AG10803 (cell line): ENCODE measurements at regions not wholly inside any gene's neighbourhood (a gene's known extent, or its start where the extent isn't known, plus 50 kb on each side); places are given as distances from the start of the nearest gene placed in this dataset.

Experiments
- DNase-seq: peaks from one replicate; pipeline ENCODE4 v3.0.0; 2010; ENCODE audit warnings: low read depth
- H3K4me3 ChIP-seq: 2 replicates; pipeline ENCODE4 v1.5.1; 2011; ENCODE audit warnings: mild to moderate bottlenecking, low read length, control low read depth
- TF ChIP-seq, protein P1 (sequence below): conservative IDR thresholded peaks from 2 replicates; pipeline ENCODE4 v1.5.1; 2011; ENCODE audit warnings: mild to moderate bottlenecking, low read length, control low read depth, inconsistent platforms

DNA sequence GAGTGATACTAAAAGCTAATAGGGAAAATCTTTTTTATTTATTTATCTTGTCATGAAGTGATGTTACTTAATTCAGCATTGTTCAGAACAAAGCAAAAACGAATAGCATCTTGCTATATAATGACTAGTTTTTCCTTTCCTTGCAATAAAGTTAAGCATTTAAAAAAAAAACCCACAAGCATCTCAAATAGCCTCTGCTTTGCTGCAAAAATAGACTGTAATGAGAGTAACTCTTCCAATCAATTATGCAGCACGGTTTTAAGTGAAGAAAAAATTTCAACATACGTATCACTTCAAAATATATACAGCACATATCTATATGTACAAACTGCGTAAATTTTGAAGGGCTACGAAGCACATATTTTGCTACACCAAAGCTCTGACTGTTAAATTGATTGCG is 153.3 kb upstream of the VRK2 start:
- H3K4me3 ChIP-seq, result no peak overlapping the region
- TF ChIP-seq, protein P1, sequence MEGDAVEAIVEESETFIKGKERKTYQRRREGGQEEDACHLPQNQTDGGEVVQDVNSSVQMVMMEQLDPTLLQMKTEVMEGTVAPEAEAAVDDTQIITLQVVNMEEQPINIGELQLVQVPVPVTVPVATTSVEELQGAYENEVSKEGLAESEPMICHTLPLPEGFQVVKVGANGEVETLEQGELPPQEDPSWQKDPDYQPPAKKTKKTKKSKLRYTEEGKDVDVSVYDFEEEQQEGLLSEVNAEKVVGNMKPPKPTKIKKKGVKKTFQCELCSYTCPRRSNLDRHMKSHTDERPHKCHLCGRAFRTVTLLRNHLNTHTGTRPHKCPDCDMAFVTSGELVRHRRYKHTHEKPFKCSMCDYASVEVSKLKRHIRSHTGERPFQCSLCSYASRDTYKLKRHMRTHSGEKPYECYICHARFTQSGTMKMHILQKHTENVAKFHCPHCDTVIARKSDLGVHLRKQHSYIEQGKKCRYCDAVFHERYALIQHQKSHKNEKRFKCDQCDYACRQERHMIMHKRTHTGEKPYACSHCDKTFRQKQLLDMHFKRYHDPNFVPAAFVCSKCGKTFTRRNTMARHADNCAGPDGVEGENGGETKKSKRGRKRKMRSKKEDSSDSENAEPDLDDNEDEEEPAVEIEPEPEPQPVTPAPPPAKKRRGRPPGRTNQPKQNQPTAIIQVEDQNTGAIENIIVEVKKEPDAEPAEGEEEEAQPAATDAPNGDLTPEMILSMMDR, result no peak
- DNase-seq, result no peak

DNA sequence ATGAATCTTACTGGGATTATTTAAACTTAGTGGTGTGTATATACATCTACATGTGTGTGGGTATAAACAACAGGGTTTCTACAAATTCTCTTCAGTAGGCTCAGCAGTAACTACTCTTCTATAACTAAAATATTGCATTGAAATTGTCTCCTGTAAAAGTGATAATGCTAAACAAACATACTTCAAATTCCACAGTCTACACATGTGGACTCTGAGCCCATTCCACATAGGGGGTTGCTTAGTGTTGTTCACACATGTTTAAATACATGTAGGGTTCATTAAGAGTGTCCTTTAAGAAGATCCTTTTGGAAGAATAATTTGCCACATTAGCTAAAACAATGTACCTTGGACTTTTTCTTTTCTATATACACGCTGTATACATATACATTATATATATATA is 152.8 kb upstream of the VRK2 start:
- DNase-seq, result no peak
- TF ChIP-seq, protein P1, result no peak
- no peak overlapping the region for H3K4me3 ChIP-seq

DNA sequence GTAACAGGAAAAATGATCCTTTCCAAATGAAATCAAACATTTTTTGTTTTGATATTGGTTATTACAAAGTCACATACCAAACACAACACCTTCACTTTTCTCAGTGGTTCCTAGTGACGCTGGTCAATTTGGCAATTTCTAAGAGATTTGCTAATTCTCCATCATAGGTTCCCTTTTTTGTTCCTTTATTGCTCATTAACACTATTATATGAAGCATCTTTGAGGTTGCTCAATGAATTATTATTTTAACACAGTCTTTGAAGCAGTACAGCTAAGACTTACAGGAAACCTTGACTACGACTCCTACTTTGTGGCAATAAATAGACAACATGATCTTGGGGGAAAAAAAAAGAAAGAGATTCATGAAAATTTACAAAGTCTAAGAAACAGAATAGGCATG is 152.2 kb upstream of the VRK2 start:
- TF ChIP-seq, protein P1, result no peak
- no peak for DNase-seq
- no peak overlapping the region for H3K4me3 ChIP-seq

DNA sequence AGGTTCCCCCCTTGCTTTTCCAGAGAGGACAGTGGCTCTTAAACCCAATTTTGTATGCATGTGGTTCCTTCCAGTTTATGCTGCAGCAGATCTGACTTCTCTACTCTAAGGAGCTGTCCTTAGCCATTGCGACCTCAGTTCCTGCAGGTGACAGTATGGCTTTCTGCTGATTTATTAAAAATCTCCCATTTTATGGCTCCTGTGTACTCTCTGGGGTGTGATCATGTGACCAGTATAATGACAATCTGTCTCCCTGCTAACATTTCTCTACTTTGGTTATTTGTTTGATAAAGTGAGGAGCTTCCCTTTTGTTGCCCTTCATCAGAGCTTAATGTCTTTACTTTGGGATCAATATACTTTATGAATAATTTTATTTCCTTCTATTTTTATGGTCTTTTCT is 148.7 kb upstream of the VRK2 start:
- TF ChIP-seq, protein P1, result no peak
- no peak overlapping the region for H3K4me3 ChIP-seq
- DNase-seq, result no peak

DNA sequence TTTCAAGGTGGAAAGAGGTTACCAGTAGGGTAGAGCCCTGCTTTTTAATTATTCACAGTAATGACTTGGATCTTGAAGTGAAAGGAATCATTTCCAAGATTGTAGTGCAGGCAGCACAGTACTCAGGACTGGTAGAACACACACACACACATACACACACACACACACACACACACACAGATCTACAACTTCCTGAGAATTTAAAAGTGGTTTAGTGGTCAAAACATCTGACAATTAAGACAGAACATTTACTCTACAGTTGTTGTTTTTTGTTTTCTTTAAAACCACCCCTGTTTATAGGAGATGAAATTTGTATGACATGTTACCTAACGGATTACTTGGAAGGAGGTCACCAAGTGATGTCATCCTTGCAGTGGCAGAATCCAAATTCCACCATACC is 146.7 kb upstream of the VRK2 start:
- H3K4me3 ChIP-seq, result no peak overlapping the region
- TF ChIP-seq, protein P1, result no peak
- DNase-seq, result peak; percentile 2

DNA sequence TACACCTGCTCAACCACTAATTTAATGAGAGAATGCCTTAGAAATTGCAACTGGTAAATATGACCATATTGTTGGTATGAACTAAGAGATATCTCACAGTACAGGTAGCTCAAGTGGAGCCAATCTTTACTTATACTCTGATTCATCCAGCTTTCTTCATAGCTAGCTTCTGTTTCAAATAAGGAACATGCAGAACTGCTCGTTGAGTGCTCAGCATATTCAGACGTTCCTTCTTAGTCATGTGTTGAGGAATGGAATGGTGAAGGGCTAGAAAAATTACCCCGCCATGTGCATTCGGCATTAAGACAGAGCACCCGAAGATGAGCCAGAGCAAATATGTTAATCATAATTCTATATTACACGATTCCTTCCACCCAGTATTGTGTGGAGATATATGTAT is 144.0 kb upstream of the VRK2 start:
- no peak for DNase-seq
- no peak overlapping the region for H3K4me3 ChIP-seq
- TF ChIP-seq, protein P1, result no peak

GRCh38 chr2:57906152-57906732 is 140.4 kb upstream of the VRK2 start:
- H3K4me3 ChIP-seq, result no peak overlapping the region
- peak; percentile 68 for DNase-seq
- TF ChIP-seq, protein P1, result peak; percentile 97
